Transverse colon (tissue), 4 donors: ENCODE measurements at regions not wholly inside any gene's neighbourhood (a gene's known extent, or its start where the extent isn't known, plus 50 kb on each side); places are given as distances from the start of the nearest gene placed in this dataset.

ENCODE experiments used
- DNase-seq: peaks from one replicate; pipeline ENCODE4 v3.0.0-alpha.2; 2019
- H3K27ac ChIP-seq, 4 donors: fragments of 200-600 bp; sonication (generic); 2 replicates each; pipeline ENCODE4 v1.5.1; 2016 to 2018; ENCODE audit warnings: inconsistent platforms in 4 of 4
- H3K27me3 ChIP-seq: fragments of 200-600 bp; sonication (generic); 2 replicates; pipeline ENCODE4 v1.5.1; 2017; ENCODE audit warnings: inconsistent platforms
- H3K36me3 ChIP-seq, 4 donors: fragments of 200-600 bp; sonication (generic); 2 replicates each; pipeline ENCODE4 v1.5.1; 2017 to 2019; ENCODE audit warnings: inconsistent platforms in 4 of 4
- H3K4me1 ChIP-seq, 4 donors: fragments of 200-600 bp; sonication (generic); 2 replicates each; pipeline ENCODE4 v1.5.1; 2017 to 2020; ENCODE audit warnings: inconsistent platforms in 4 of 4
- H3K4me3 ChIP-seq, 4 donors: fragments of 200-600 bp; sonication (generic); 1 replicate in 1 of 4; 2 replicates in 3 of 4; pipeline versions ENCODE4 v1.5.1 to v1.6.1; 2017 to 2019; ENCODE audit warnings: inconsistent platforms in 4 of 4
- H3K9me3 ChIP-seq, 2 donors: fragments of 200-600 bp; sonication (generic); 2 replicates each; pipeline ENCODE4 v1.5.1; 2017 to 2019; ENCODE audit warnings: inconsistent platforms in 2 of 2
- EP300 ChIP-seq: sonication (generic); formaldehyde crosslinking; IDR thresholded peaks from one replicate; pipeline ENCODE4 v1.6.1; 2017; ENCODE audit warnings: antibody characterized with exemption, low read depth
- POLR2A ChIP-seq: fragments of 450-650 bp; IDR thresholded peaks from one replicate; pipeline ENCODE4 v1.6.1; 2016; ENCODE audit warnings: antibody characterized with exemption, mild to moderate bottlenecking, moderate library complexity
- POLR2AphosphoS5 ChIP-seq, 3 donors: sonication (generic); formaldehyde crosslinking; IDR thresholded peaks; one replicate each; pipeline ENCODE4 v1.6.1; 2016; ENCODE audit warnings: antibody characterized with exemption in 3 of 3
- WGBS, 2 donors: methylation state at CpG; one replicate each; pipeline ENCODE4 v1.1.5; 2018; ENCODE audit warnings: low coverage in 1 of 2; 5-methylcytosine and 5-hydroxymethylcytosine counted together
- in situ Hi-C, 4 donors: fragments of 200-750 bp; cut with MboI; loops; one replicate each; pipeline versions ENCODE4 v1.15.0 to v1.15.1; 2017; ENCODE audit warnings: low sequenced_read_pairs in 3 of 4, low pct_ligation_motif_present in 1 of 4, low pct_unique_long_range_greater_than_20kb in 1 of 4
- intact Hi-C: fragments of 100-400 bp; cut with DNase I; formaldehyde crosslinking; loops from one replicate; pipeline ENCODE4 v1.15.1; 2023; ENCODE audit warnings: low total_unique reads
- TF ChIP-seq, protein P1 (sequence below), 5 experiments: fragments of 200-600 bp in 3 of 5; fragments of 450-650 bp in 2 of 5; sonication (generic) in 3 of 5; IDR thresholded peaks; 1 replicate in 2 of 5; 2 replicates in 3 of 5; pipeline ENCODE4 v1.5.1; 2016 to 2017; ENCODE audit warnings: antibody characterized with exemption in 5 of 5, inconsistent platforms in 3 of 5, mild to moderate bottlenecking in 2 of 5, moderate library complexity in 1 of 5

DNA sequence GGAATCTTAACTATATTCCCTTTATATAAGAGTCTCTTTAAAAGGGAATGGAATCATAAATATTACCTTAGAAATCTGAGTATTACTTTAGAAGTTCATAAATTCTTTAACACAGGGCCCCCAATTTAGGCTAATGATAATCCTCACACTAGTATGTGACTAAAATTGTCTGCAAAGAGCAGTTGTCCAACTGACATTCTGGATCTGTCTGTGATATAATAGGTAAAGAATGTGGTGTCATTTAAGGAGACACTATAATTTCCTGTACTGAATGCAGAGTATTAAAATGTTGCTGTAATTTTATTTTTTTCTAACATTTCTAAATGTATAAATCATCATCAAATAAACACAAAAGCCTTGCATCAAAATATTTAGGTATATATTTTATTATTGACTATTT is 128.5 kb upstream of the DST start:
- Histone ChIP-seq H3K4me3 (no peak overlapping the region), H3K36me3 (no peaks in the 10 kb centered on the region), H3K27ac (peak overlapping the region in 2 of 4 donors; percentile 11 to 23), H3K27me3 (no peaks in the 10 kb centered on the region), H3K4me1 (peaks cover 0 to 21% (median 0%) of the 10 kb centered on the region in 4 donors), H3K9me3 (no peaks in the 10 kb centered on the region)
- in situ Hi-C loops (no loop called here), intact Hi-C loops (no loop called here)
- no peak for TF ChIP-seq POLR2AphosphoS5 (IDR thresholded peaks at IDR 0.05)
- TF ChIP-seq, protein P1, sequence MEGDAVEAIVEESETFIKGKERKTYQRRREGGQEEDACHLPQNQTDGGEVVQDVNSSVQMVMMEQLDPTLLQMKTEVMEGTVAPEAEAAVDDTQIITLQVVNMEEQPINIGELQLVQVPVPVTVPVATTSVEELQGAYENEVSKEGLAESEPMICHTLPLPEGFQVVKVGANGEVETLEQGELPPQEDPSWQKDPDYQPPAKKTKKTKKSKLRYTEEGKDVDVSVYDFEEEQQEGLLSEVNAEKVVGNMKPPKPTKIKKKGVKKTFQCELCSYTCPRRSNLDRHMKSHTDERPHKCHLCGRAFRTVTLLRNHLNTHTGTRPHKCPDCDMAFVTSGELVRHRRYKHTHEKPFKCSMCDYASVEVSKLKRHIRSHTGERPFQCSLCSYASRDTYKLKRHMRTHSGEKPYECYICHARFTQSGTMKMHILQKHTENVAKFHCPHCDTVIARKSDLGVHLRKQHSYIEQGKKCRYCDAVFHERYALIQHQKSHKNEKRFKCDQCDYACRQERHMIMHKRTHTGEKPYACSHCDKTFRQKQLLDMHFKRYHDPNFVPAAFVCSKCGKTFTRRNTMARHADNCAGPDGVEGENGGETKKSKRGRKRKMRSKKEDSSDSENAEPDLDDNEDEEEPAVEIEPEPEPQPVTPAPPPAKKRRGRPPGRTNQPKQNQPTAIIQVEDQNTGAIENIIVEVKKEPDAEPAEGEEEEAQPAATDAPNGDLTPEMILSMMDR (IDR thresholded peaks at IDR 0.05), result no peak
- no peak for TF ChIP-seq EP300
- no peak for TF ChIP-seq POLR2A
- no peak for DNase-seq

DNA sequence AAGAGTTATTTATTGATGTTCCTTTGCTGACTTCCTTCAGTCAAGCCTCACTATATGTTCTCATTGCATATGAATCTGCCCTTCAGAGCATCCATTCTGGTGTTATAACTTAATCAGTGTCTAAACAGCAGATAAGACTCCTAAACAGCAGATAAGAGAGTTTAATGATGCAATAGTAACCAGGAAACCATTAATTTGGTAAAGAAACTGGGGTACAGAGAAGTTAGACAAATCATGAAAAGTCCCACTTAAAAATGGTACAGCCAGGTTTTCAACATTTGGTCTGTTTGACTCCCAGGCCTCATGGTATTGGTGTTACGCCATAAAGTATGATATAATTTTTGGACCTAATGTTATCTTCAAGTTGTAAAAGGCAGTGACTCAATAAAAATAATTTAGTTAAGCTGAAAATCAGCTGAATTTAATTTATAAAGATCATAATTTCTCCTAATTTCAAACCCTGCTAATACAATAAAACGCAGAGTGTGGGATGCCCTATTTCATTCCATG is 127.4 kb upstream of the DST start:
- in situ Hi-C loops, result no loop called here
- H3K27me3 ChIP-seq, result no peaks in the 10 kb centered on the region
- H3K9me3 ChIP-seq, result no peaks in the 10 kb centered on the region
- H3K4me3 ChIP-seq, result no peak overlapping the region
- WGBS, 2 donors, result 92 to 100% methylated on average over 2 of the region's 2 CpGs
- TF ChIP-seq POLR2AphosphoS5 (IDR thresholded peaks at IDR 0.05) (no peak), POLR2A (no peak), EP300 (no peak)
- TF ChIP-seq, protein P1 (IDR thresholded peaks at IDR 0.05), result no peak
- H3K36me3 ChIP-seq, result no peaks in the 10 kb centered on the region
- H3K4me1 ChIP-seq, result peaks cover 0 to 24% (median 4%) of the 10 kb centered on the region in 4 donors
- DNase-seq, result no peak
- intact Hi-C loops, result no loop called here
- H3K27ac ChIP-seq, result peak overlapping the region in 1 of 4 donors; percentile 19

DNA sequence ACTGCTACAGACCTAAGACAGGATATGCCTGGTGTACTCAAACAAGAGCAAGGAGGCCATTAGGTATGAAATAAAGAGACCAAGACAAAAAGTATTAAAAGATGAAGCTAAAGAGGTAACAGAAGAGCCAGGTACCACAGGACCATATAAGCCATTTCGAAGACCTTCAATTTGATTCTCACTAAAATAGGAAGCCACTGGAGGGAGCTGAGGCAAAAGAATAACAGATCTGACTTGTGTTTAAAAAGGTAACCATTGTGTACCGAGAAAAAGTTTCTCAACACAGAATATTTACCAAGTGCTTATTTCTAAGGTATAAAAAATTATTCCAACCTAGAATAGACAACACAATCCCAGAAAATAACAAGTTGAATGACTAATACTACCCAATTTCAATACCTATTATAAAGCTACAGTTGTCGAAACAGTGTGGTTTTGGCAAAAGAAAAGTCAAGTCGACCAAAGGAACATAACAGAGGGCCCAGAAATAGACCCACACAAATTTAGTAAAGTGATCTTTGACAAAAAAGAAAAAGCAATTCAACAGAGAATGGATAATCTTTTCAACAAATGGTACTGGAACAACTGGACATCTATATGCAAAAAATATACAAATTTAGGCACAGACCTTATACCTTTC is 125.3 kb upstream of the DST start:
- intact Hi-C loops (loop anchor here (10.0 kb wide), 1 partner anchor 77 kb away; no protein-coding TSS in a partner anchor), in situ Hi-C loops (no loop called here)
- H3K36me3 ChIP-seq, result no peaks in the 10 kb centered on the region
- H3K4me3 ChIP-seq, result no peak overlapping the region
- 57 to 79% methylated on average over 4 of the region's 4 CpGs for WGBS, 2 donors
- H3K27me3 ChIP-seq, result no peaks in the 10 kb centered on the region
- H3K27ac ChIP-seq, result peak overlapping the region in 2 of 4 donors; percentile 15 to 16
- H3K9me3 ChIP-seq, result no peaks in the 10 kb centered on the region
- H3K4me1 ChIP-seq, result peaks cover 0 to 39% (median 7%) of the 10 kb centered on the region in 4 donors
- TF ChIP-seq EP300 (no peak), POLR2AphosphoS5 (IDR thresholded peaks at IDR 0.05) (no peak), POLR2A (no peak)
- TF ChIP-seq, protein P1 (IDR thresholded peaks at IDR 0.05), result no peak
- no peak for DNase-seq

DNA sequence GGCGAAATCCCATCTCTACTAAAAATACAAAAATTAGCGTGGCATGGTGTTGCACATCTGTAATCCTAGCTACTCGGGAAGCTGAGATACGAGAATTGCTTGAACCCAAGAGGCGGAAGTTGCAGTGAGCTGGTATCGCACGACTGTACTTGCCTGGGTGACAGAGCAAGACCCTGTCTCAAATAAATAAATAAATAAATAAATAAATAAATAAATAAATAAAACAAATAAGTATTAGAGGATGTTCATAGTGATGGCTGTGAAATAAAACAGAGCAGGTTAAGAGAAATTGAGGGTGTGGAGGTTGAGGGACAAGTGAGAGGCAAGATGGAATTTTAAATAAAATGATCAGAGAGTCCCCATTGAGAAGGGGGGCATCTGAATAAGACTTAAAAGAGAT is 124.7 kb upstream of the DST start:
- intact Hi-C loops (loop anchor here (10.0 kb wide), 1 partner anchor 77 kb away; no protein-coding TSS in a partner anchor), in situ Hi-C loops (no loop called here)
- 92 to 94% methylated on average over 7 of the region's 7 CpGs for WGBS, 2 donors

More for the DNA sequence above, 124.7 kb upstream of the DST start:
- TF ChIP-seq EP300 (no peak), POLR2A (no peak), POLR2AphosphoS5 (IDR thresholded peaks at IDR 0.05) (no peak)
- TF ChIP-seq, protein P1 (IDR thresholded peaks at IDR 0.05), result no peak
- no peaks in the 10 kb centered on the region for H3K36me3 ChIP-seq
- H3K27ac ChIP-seq, result peak overlapping the region in 2 of 4 donors; percentile 15 to 16
- peaks cover 0 to 39% (median 7%) of the 10 kb centered on the region in 4 donors for H3K4me1 ChIP-seq
- DNase-seq, result no peak
- H3K27me3 ChIP-seq, result no peaks in the 10 kb centered on the region
- H3K4me3 ChIP-seq, result no peak overlapping the region
- H3K9me3 ChIP-seq, result no peaks in the 10 kb centered on the region
